ENCODE measurements at regions not wholly inside any gene's neighbourhood (a gene's known extent, or its start where the extent isn't known, plus 50 kb on each side); places are given as distances from the start of the nearest gene placed in this dataset.

DNA sequence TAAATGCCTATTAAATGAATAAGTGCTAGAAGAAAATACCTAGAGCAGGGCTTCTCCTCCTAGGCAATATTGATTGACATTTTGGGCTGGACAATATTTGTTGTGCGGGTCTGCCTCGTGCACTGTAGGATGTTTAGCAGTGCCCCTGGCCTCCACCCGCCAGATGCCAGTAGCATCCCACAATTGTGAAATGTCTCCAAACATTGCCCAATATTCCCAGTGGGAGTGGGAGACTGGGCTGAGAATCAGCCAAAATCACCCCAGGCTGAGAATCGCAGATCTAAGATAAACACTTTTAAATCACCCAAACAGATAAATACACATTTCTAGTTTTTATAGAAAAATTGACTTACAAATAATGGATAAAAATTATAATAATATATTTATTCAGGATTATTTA lies 916.2 kb upstream of the LCORL start:
- TF ChIP-seq, protein P1, sequence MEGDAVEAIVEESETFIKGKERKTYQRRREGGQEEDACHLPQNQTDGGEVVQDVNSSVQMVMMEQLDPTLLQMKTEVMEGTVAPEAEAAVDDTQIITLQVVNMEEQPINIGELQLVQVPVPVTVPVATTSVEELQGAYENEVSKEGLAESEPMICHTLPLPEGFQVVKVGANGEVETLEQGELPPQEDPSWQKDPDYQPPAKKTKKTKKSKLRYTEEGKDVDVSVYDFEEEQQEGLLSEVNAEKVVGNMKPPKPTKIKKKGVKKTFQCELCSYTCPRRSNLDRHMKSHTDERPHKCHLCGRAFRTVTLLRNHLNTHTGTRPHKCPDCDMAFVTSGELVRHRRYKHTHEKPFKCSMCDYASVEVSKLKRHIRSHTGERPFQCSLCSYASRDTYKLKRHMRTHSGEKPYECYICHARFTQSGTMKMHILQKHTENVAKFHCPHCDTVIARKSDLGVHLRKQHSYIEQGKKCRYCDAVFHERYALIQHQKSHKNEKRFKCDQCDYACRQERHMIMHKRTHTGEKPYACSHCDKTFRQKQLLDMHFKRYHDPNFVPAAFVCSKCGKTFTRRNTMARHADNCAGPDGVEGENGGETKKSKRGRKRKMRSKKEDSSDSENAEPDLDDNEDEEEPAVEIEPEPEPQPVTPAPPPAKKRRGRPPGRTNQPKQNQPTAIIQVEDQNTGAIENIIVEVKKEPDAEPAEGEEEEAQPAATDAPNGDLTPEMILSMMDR (conservative IDR thresholded peaks at IDR 0.05), result no peak
- TF ChIP-seq EZH2 (IDR thresholded peaks at IDR 0.05; ENCODE audit: low read depth), result no peak

All from PC-9 (cell line).